Testis (tissue), 2 donors: ENCODE measurements at regions not wholly inside any gene's neighbourhood (a gene's known extent, or its start where the extent isn't known, plus 50 kb on each side); places are given as distances from the start of the nearest gene placed in this dataset.
"Not testable (repeated sequence)": the region's sequence is repeated elsewhere in the genome, so short reads cannot be mapped to it uniquely, and the experiment has no call there.

Experiments
- DNase-seq: peaks from one replicate; pipeline ENCODE4 v3.0.0-alpha.2; 2019
- H3K27ac ChIP-seq, 2 donors: fragments of 200-600 bp; sonication (generic); one replicate each; pipeline ENCODE4 v1.5.1; 2019
- H3K27me3 ChIP-seq: fragments of 200-600 bp; sonication (generic); one replicate; pipeline ENCODE4 v1.5.1; 2019
- H3K36me3 ChIP-seq: fragments of 200-600 bp; sonication (generic); one replicate; pipeline ENCODE4 v1.5.1; 2017; ENCODE audit warnings: low read depth; ENCODE audit errors: missing control alignments
- H3K4me1 ChIP-seq: fragments of 200-600 bp; sonication (generic); one replicate; pipeline ENCODE4 v1.5.1; 2019
- H3K4me3 ChIP-seq, 2 donors: fragments of 200-600 bp; sonication (generic); one replicate each; pipeline ENCODE4 v1.5.1; 2017 to 2019
- H3K9me3 ChIP-seq: fragments of 200-600 bp; sonication (generic); one replicate; pipeline ENCODE4 v1.5.1; 2017
- POLR2A ChIP-seq: fragments of 450-650 bp; IDR thresholded peaks from one replicate; pipeline ENCODE4 v1.6.1; 2017; ENCODE audit warnings: antibody characterized with exemption, mild to moderate bottlenecking, moderate library complexity
- WGBS, 2 donors: methylation state at CpG; one replicate each; pipeline ENCODE4 v1.1.5; 2018; 5-methylcytosine and 5-hydroxymethylcytosine counted together
- intact Hi-C: fragments of 100-400 bp; cut with DNase I; formaldehyde crosslinking; loops from one replicate; pipeline ENCODE4 v1.15.1; 2023; ENCODE audit warnings: low total_unique reads
- TF ChIP-seq, protein P1 (sequence below), 3 experiments: fragments of 450-650 bp in 2 of 3; fragments of 200-600 bp in 1 of 3; sonication (generic) in 1 of 3; IDR thresholded peaks; one replicate each; pipeline ENCODE4 v1.5.1; 2016 to 2019; ENCODE audit warnings: antibody characterized with exemption in 3 of 3, mild to moderate bottlenecking in 2 of 3, moderate library complexity in 1 of 3

- intact Hi-C loops = no loop called here
- WGBS, 2 donors = 95 to 97% methylated on average over 3 of the region's 3 CpGs
These were observed 75.2 kb upstream of the RBMS1 start for GRCh38 chr2:160568856-160569255.

DNA sequence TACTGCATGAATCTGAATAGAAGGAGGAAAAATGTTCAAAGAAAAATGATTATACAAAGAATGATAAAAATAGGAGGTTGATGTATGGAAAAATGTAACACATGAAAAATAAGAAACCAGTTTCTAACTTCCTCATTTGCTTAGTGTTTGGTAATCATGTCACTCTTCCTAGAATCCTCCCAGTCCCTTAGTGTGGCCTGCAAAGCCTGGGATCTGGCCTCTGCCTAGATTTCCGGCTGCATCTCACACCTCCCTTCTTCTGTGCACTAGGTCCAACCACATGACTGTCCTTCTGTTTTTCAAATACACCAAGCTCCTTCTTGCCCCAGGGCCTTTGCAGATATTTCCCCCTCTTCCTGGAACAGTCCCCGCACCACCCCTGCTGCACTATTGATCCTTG lies 76.8 kb upstream of the RBMS1 start:
- Histone ChIP-seq H3K9me3 (no peaks in the 10 kb centered on the region), H3K4me3 (no peak overlapping the region), H3K36me3 (no peaks in the 10 kb centered on the region), H3K27ac (no peak overlapping the region), H3K27me3 (no peaks in the 10 kb centered on the region), H3K4me1 (no peaks in the 10 kb centered on the region)
- no peak for DNase-seq
- 87 to 92% methylated on average over 2 of the region's 2 CpGs for WGBS, 2 donors
- no peak for TF ChIP-seq POLR2A
- TF ChIP-seq, protein P1, sequence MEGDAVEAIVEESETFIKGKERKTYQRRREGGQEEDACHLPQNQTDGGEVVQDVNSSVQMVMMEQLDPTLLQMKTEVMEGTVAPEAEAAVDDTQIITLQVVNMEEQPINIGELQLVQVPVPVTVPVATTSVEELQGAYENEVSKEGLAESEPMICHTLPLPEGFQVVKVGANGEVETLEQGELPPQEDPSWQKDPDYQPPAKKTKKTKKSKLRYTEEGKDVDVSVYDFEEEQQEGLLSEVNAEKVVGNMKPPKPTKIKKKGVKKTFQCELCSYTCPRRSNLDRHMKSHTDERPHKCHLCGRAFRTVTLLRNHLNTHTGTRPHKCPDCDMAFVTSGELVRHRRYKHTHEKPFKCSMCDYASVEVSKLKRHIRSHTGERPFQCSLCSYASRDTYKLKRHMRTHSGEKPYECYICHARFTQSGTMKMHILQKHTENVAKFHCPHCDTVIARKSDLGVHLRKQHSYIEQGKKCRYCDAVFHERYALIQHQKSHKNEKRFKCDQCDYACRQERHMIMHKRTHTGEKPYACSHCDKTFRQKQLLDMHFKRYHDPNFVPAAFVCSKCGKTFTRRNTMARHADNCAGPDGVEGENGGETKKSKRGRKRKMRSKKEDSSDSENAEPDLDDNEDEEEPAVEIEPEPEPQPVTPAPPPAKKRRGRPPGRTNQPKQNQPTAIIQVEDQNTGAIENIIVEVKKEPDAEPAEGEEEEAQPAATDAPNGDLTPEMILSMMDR (IDR thresholded peaks at IDR 0.05) = no peak
- intact Hi-C loops = no loop called here

More at GRCh38 chr2:160568856-160569255, 75.2 kb upstream of the RBMS1 start:
- Histone ChIP-seq H3K4me3 (no peak overlapping the region), H3K9me3 (no peaks in the 10 kb centered on the region), H3K27ac (no peak overlapping the region), H3K4me1 (no peaks in the 10 kb centered on the region), H3K36me3 (no peaks in the 10 kb centered on the region), H3K27me3 (no peaks in the 10 kb centered on the region)
- no peak for TF ChIP-seq POLR2A
- TF ChIP-seq, protein P1 (IDR thresholded peaks at IDR 0.05) = no peak
- no peak for DNase-seq

DNA sequence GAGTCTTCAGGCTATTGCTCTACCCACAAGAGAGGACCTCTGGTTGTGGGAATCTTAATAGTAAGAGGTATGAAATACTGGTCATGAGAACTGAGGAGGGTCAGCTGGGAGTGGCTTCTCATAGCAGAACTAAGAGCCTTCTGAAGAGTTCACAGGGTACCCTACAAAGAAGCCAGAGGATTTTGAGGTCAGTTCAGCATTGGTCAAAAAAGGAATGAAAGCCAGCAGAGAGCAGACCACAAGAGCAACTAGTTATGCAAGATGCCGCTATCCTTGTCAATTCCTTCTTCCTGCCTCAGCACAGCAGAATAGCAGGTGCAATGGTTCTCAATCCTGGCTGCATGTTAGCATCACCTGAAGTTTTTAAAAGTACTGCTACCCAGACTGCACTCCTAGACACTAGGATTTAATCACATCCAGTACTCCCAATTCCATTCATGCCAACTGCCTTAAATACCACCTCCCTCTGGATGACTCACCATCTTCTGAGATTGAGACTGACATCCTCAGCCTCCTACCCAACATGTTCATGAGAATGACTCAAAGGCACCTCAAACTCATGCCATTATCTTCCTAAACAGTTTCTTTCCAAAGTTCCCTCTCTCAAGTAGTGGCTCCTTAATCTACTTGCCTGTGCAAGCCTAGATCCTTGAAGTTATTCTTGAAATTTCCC lies 81.0 kb upstream of the RBMS1 start:
- Histone ChIP-seq H3K36me3 (no peaks in the 10 kb centered on the region), H3K27ac (no peak overlapping the region), H3K4me1 (peaks cover 6% of the 10 kb centered on the region), H3K4me3 (no peak overlapping the region), H3K27me3 (no peaks in the 10 kb centered on the region), H3K9me3 (no peaks in the 10 kb centered on the region)
- no peak for TF ChIP-seq POLR2A
- TF ChIP-seq, protein P1 (IDR thresholded peaks at IDR 0.05) = no peak
- 84 to 100% methylated on average over 1 of the region's 1 CpG for WGBS, 2 donors
- DNase-seq = no peak
- intact Hi-C loops = no loop called here

GRCh38 chr2:160575368-160575767 lies 81.8 kb upstream of the RBMS1 start:
- peaks cover 6% of the 10 kb centered on the region for H3K4me1 ChIP-seq
- H3K36me3 ChIP-seq = no peaks in the 10 kb centered on the region
- H3K27ac ChIP-seq = no peak overlapping the region
- H3K9me3 ChIP-seq = no peaks in the 10 kb centered on the region
- intact Hi-C loops = no loop called here
- DNase-seq = no peak
- TF ChIP-seq, protein P1 (IDR thresholded peaks at IDR 0.05) = no peak
- no peak for TF ChIP-seq POLR2A
- no peaks in the 10 kb centered on the region for H3K27me3 ChIP-seq
- no peak overlapping the region for H3K4me3 ChIP-seq

DNA sequence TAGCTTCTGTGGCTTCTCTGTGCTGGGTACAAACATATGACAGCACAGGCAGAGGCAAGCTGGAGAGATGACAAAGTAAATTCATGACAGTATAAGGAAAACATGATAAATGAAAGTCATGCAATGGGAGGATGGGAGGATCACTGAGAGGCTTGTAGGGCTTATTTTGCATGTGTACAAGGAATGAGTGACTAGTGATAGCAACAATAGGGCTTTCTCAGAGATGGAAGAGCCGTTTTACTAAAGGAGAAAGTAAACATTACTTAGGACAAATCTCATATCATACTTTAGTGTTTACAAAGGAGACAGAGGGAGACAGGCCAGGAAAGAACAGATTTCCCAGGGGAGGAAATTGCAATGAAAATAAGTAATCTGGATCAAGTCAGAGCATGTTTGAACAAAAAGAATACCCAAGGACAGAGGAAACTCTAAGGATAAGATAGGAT lies 82.5 kb upstream of the RBMS1 start:
- Histone ChIP-seq H3K4me3 (no peak overlapping the region), H3K9me3 (no peaks in the 10 kb centered on the region), H3K36me3 (no peaks in the 10 kb centered on the region), H3K4me1 (peaks cover 6% of the 10 kb centered on the region), H3K27ac (peak overlapping the region in 1 of 2 donors; percentile 17), H3K27me3 (no peaks in the 10 kb centered on the region)
- intact Hi-C loops = no loop called here
- 19 to 33% methylated on average over 1 of the region's 1 CpG for WGBS, 2 donors
- DNase-seq = no peak
- no peak for TF ChIP-seq POLR2A
- TF ChIP-seq, protein P1 (IDR thresholded peaks at IDR 0.05) = no peak

- H3K9me3 ChIP-seq, DNase-seq, H3K4me3 ChIP-seq, H3K4me1 ChIP-seq, intact Hi-C loops, H3K27me3 ChIP-seq, H3K36me3 ChIP-seq, H3K27ac ChIP-seq: not testable (repeated sequence)
- WGBS, 2 donors = 43 to 55% methylated on average over 1 of the region's 1 CpG
These were observed 83.5 kb upstream of the RBMS1 start for GRCh38 chr2:160577081-160577480.
